Effector CD4-positive, alpha-beta T cell (primary cell): ENCODE measurements at regions not wholly inside any gene's neighbourhood (a gene's known extent, or its start where the extent isn't known, plus 50 kb on each side); places are given as distances from the start of the nearest gene placed in this dataset.

Experiments used
- DNase-seq: peaks from one replicate; pipeline ENCODE4 v3.0.0-alpha.2; 2020

DNA sequence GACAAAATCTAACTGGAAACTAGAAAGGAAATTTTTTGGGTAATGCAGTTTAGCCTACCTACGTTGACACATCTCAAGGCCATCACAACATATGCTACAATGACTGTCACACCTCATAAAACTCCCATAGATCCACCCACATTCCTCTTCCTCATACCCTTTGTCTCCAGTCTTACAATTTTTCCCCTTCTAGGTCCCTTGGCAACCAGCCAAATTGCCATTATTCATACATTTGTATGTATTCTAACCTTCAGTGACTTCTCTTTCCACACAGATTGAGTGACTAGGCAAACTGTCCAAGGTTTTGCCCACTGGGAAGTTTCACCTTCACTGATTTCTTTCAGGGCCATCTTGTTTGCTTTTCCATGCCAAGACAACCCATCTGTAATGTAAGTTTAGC is 100.5 kb upstream of the TPK1 start:
- DNase-seq, result no peak

DNA sequence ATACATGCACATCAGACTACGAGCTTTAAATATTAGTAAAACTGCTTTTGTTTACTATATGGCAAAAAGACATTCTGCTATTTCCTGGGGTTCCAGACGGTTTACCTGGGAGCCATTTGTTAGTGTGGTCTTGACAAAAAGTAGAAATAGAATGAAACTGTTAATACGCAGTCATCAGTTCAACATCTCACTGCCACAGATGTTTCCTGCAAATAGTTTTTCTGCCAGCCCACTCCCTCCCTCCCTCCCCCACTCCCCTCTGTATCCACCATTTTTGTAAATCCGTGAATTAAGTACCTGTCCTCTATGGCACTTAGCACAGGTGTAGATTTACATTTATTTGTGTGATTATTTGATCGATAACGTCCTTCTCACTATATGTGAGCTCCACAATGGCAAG is 74.6 kb upstream of the TPK1 start:
- no peak for DNase-seq

DNA sequence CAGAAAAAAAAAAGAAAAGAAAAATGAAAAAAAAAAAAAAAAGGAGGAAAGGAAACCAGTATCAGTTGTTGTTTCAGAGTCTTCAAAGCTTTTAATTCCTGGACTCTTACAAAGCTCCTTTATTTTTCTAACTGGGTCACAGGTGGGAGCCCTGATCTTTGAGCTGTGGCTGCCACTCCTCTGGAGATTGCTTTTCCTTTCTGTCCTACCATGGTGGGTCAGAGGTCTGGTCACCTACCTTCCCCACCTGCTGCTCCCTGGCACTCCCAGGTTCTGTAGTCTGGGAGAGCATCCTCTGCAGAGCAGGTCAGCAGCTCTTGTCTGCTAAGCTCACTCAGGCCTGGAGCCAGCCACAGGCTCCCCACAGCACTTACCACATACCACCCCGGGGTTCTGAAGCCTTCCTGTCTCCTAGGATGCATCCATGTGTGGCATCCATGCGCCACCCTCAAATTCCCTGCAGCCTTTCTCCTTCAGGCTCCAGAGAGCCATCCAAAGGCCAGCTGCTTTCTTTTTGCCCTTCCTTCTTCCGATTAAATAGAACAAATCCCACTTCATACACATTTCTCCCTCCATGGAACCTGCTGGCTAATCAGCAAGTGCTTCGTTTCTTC is 73.2 kb upstream of the TPK1 start:
- DNase-seq, result no peak

DNA sequence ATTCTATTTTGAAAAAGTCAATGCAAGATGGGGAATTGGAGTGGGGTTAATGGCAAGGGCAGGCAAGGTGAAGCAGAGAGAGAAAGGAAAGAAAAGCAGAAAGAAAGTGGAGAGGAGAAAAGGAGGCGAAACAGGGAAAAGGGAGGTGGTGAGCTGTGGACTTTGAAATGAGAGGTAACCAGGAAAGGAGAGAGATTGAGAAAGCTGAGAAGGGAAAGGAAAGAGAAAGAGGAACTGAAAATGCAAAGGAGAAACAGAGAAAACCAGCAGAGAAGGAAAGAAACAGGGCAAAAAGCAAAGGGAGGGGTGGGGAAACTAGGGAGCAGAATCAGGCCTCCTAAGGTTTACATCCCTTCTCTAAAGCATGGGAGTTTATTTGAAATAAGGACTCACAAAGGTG is 72.5 kb upstream of the TPK1 start:
- DNase-seq, result no peak

DNA sequence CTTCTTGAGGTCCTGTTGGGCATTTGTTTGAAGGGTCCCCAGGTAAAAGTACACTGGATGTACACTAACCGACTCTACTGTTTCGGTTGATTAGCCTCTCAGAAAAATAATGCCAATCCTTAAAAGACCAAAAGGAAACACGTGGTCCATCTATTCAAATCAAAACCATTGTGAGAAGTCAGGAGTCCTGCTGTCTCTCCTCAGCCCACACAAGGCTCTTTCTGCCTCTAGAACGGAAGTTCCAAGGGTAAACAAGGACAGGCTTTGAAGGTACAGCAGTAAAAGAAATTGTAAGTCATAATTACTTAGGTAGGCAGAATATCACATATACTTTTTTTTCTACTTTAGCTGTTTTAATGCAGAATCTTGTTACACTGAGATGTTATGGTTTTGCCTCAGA is 71.7 kb upstream of the TPK1 start:
- no peak for DNase-seq

DNA sequence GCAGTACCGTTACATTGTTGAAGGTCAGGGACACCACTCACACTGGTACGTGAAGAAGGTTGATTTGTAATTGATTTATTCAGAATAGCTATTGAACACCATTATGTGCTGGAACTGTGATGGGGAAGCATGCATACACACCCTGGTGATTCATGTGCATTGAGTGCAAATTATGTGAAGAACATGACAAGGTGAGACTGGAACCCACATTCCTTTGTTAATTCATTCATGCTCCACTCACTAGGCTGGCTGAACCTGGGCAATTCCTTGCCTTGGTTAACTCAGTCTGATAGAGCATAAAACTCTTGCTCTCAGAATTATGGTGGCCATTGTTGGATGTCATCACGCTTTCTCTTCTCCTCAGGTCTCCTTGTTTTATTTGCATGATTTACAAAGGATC is 67.3 kb upstream of the TPK1 start:
- DNase-seq, result no peak

DNA sequence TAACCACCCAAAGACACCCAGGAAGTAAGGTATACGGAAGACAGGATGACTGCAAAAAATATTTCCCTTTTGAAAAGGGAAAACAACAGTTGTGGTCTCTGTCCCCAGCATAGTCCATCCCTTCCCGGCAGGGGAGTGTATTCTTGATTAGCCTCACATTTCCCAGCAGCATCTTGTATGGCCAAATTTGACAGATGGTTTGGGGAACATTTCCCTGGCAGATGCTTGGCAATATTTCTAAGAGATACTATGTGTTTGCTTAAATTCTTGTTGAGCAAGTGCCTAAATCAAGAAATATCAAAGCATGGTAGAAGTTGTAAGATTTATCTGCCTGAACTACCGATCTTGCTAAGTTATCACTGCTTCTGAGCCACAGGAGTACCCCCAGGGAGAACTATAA is 56.9 kb upstream of the TPK1 start:
- no peak for DNase-seq
